C4-2B (cell line): ENCODE measurements at regions not wholly inside any gene's neighbourhood (a gene's known extent, or its start where the extent isn't known, plus 50 kb on each side); places are given as distances from the start of the nearest gene placed in this dataset.
"Not testable (repeated sequence)": the region's sequence is repeated elsewhere in the genome, so short reads cannot be mapped to it uniquely, and the experiment has no call there.

Source experiments
- H3K27ac ChIP-seq: fragments of 450-650 bp; 2 replicates; pipeline ENCODE4 v1.5.1; 2017
- ZFX ChIP-seq: fragments of 450-650 bp; IDR thresholded peaks from 2 replicates; pipeline ENCODE4 v1.6.1; 2017
- TF ChIP-seq, protein P1 (sequence below): fragments of 450-650 bp; conservative IDR thresholded peaks from 2 replicates; pipeline ENCODE4 v1.5.1; 2017; ENCODE audit warnings: mild to moderate bottlenecking

DNA sequence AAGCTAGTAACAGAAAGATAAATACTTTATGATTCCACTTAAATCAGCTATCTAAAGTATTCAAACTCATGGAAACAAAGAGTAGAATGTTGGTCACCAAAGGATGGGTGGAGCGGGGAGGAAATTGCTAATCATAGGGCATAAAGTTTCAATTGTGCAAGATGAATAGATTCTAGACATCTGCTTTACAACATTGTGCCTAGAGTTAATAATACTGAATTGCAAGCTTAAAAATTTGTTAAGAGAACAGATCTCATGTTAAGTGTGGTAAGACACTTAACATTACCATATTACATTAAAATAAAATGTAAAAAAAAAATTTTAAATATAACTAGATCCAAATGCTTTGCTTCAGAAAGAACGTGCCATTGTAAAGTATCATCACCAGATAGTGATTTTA lies 411.1 kb upstream of the MBL2 start:
- H3K27ac ChIP-seq, result no peak overlapping the region
- TF ChIP-seq, protein P1, sequence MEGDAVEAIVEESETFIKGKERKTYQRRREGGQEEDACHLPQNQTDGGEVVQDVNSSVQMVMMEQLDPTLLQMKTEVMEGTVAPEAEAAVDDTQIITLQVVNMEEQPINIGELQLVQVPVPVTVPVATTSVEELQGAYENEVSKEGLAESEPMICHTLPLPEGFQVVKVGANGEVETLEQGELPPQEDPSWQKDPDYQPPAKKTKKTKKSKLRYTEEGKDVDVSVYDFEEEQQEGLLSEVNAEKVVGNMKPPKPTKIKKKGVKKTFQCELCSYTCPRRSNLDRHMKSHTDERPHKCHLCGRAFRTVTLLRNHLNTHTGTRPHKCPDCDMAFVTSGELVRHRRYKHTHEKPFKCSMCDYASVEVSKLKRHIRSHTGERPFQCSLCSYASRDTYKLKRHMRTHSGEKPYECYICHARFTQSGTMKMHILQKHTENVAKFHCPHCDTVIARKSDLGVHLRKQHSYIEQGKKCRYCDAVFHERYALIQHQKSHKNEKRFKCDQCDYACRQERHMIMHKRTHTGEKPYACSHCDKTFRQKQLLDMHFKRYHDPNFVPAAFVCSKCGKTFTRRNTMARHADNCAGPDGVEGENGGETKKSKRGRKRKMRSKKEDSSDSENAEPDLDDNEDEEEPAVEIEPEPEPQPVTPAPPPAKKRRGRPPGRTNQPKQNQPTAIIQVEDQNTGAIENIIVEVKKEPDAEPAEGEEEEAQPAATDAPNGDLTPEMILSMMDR, result no peak
- TF ChIP-seq ZFX, result no peak

DNA sequence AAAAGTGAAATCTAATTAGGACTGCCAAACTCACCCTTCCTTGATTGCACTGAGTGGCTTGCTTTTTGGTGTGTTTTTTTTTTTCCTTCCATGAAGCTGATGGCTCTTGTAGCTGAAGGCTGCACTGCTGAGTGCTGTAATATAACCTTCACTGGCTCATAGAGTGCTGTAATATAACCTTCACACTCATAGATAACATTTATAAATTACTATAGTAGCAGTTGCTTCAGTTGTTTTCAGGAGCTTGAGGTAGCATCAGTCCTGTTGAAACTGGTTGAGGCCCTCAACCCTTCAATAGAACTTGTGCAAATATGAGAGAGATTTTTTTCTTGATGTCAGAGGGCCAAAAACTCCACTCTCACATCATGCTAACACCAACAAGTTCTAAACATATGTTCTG lies 404.9 kb upstream of the MBL2 start:
- H3K27ac ChIP-seq, result no peak overlapping the region
- TF ChIP-seq ZFX, result no peak
- TF ChIP-seq, protein P1, result no peak

DNA sequence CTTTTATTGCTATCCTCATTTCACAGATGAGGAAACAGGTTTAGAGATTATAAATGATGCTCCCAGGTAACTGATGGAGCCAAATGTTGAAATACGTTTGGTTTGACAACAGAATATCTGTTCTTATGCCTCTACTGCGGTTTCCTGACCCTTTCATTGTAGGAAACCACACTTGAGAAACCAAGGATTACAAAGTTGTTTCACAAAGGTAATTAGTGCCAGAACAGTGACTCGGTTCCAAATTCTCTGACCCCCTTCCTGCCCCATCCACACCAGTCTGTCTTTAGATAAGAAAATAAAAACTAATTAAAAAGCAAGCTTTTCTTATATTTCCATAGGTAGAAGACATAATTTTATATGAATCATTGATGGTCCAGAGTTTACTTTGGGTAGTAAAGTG lies 393.7 kb upstream of the MBL2 start:
- TF ChIP-seq, protein P1, result no peak
- TF ChIP-seq ZFX, result no peak
- H3K27ac ChIP-seq, result no peak overlapping the region

DNA sequence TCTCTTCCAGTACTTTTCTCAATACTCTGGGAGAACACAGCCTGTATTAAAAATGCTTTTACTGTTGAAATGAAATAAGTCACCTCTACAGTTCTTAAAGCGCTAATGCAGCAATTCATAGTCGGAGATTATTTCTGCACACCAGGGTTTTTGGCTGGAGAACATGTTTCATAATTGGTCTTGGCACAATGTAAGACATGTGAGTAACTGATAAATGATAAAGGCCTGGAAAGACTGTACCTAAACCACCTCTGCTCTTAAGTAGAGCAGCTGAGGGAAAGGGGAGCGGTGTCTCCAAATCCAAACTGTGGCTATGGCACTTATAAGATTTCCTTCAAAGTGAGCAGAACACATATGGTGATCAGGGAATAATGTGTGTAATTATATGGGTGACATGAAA lies 390.3 kb upstream of the MBL2 start:
- H3K27ac ChIP-seq, result no peak overlapping the region
- TF ChIP-seq, protein P1, result no peak
- TF ChIP-seq ZFX, result no peak

DNA sequence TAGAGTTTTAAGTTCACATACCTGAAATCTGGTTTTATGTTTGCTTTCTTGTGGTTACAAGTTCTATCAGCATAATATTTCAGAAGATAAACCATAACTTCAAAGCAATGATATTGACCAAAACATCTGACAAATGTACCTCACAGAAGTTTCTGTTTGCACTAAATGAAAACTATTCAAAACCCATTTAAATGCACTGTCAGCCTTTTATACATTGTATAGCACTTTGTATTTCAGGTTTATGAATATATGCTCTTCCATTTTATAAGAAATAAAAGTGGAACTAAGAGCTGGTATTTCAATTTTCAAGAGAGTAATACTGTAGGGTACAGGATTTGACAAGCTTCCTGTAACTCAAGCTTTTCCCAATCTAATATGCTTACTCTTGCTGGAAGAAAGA lies 388.6 kb upstream of the MBL2 start:
- TF ChIP-seq, protein P1, result no peak
- TF ChIP-seq ZFX, result no peak
- H3K27ac ChIP-seq, result no peak overlapping the region

DNA sequence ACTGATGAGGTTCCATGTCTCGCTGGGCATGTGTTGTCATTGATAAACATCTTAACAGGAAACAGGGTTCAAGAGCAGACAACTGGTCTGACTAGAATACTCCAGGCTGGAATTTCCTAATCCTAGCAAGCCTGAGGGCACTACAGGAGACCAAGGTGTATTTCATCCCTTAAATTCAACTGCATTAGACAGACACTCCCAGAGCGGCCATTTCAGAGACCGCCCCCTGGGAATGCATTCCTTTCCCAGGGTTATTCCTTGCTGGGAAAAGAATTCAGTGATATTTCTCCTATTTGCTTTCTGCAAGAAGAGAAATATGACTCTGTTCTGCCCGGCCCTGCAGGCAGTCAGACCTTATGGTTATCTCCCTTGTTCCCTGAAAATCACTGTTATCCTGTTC lies 383.1 kb upstream of the MBL2 start:
- H3K27ac ChIP-seq, result not testable (repeated sequence)

DNA sequence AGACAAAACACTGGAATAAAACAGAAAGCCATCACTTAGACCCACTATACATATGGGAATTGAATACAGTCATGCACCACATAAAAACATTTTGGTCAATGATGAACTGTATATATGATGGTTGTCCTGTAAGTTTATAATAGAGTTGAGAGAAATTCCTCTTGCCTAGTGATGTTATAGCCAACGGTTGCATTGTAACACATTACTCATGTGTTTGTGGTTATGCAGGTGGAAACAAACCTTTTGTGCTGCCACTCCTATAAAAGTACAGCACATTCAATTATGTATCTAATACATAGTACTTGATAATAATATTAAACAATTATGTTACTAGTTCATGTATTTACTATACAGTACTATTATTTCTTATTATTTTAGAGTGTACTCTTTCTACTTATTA lies 381.2 kb upstream of the MBL2 start:
- no peak overlapping the region for H3K27ac ChIP-seq
- TF ChIP-seq ZFX, result no peak
- TF ChIP-seq, protein P1, result no peak

DNA sequence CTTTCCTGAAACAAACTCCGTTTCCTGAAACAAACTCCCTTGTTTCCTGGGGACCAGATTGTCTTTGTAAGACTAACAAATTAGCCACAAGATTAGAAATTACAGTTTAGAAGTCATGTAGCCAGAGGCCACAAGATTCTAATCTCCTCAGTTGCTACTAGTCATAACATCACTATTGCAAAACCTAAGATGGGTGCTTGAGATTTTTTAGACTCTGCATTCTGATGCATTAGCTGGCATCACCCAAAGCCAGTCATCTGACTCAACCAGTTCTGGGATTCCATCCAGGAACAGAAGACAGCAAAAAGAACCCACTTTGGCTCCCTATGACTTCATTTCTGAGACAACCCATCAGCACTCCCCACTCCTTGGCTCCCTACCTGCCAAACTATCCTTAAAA lies 367.9 kb upstream of the MBL2 start:
- TF ChIP-seq, protein P1, result no peak
- no peak for TF ChIP-seq ZFX
- H3K27ac ChIP-seq, result no peak overlapping the region
